MM.1S (cell line): ENCODE measurements at regions not wholly inside any gene's neighbourhood (a gene's known extent, or its start where the extent isn't known, plus 50 kb on each side); places are given as distances from the start of the nearest gene placed in this dataset.

Experiments
- DNase-seq: peaks from one replicate; pipeline ENCODE4 v3.0.0-alpha.2; 2015
- H2AFZ ChIP-seq: fragments of 300-600 bp; sonication (generic); 2 replicates; pipeline ENCODE4 v1.6.0; 2016; ENCODE audit warnings: antibody characterized with exemption, low read length
- H3F3A ChIP-seq: fragments of 300-600 bp; sonication (generic); 2 replicates; pipeline ENCODE4 v1.6.1; 2016; ENCODE audit warnings: mild to moderate bottlenecking, antibody characterized with exemption, low read length, moderate library complexity, mixed read lengths; ENCODE audit not compliant: insufficient read depth
- H3K27ac ChIP-seq: fragments of 300-600 bp; sonication (generic); 2 replicates; pipeline ENCODE4 v1.5.1; 2016; ENCODE audit warnings: mild to moderate bottlenecking, low read length
- H3K27me3 ChIP-seq: fragments of 300-600 bp; sonication (generic); replicated peaks from 2 replicates; pipeline ENCODE4 v1.6.0; 2016; ENCODE audit warnings: low read length; ENCODE audit not compliant: insufficient read depth
- H3K36me3 ChIP-seq: fragments of 300-600 bp; sonication (generic); replicated peaks from 2 replicates; pipeline ENCODE4 v1.6.1; 2016; ENCODE audit warnings: mild to moderate bottlenecking, low read length, mixed read lengths; ENCODE audit not compliant: insufficient read depth
- H3K4me1 ChIP-seq: fragments of 300-600 bp; sonication (generic); 2 replicates; pipeline ENCODE4 v1.6.1; 2016; ENCODE audit warnings: low read length, mixed read lengths
- H3K4me2 ChIP-seq: fragments of 300-600 bp; sonication (generic); 2 replicates; pipeline ENCODE4 v1.6.0; 2016; ENCODE audit warnings: low read depth, low read length
- H3K4me3 ChIP-seq: fragments of 300-600 bp; sonication (generic); 2 replicates; pipeline ENCODE4 v1.5.1; 2016; ENCODE audit warnings: low read length, mixed read lengths
- H3K79me2 ChIP-seq: fragments of 300-600 bp; sonication (generic); 2 replicates; pipeline ENCODE4 v1.6.1; 2016; ENCODE audit warnings: mixed run types, low read length, mixed read lengths
- H3K9ac ChIP-seq: fragments of 300-600 bp; sonication (generic); 2 replicates; pipeline ENCODE4 v1.6.1; 2016; ENCODE audit warnings: low read length, mixed read lengths
- H3K9me2 ChIP-seq: fragments of 300-600 bp; sonication (generic); replicated peaks from 2 replicates; pipeline ENCODE4 v1.6.1; 2016; ENCODE audit warnings: mild to moderate bottlenecking, low read length, mixed read lengths; ENCODE audit not compliant: insufficient read depth
- H3K9me3 ChIP-seq: fragments of 300-600 bp; sonication (generic); replicated peaks from 2 replicates; pipeline ENCODE4 v1.6.1; 2016; ENCODE audit warnings: mild to moderate bottlenecking, low read length, mixed read lengths; ENCODE audit not compliant: insufficient read depth
- H4K20me1 ChIP-seq: fragments of 300-600 bp; sonication (generic); 2 replicates; pipeline ENCODE4 v1.6.1; 2016; ENCODE audit warnings: mild to moderate bottlenecking, low read length, moderate library complexity, mixed read lengths; ENCODE audit not compliant: insufficient read depth
- CTCF ChIP-seq: fragments of 300-600 bp; sonication (generic); IDR thresholded peaks from 2 replicates; pipeline ENCODE4 v1.5.1; 2016; ENCODE audit warnings: antibody characterized with exemption, low read length, mixed read lengths
- EZH2 ChIP-seq: fragments of 300-600 bp; sonication (generic); optimal IDR thresholded peaks from 2 replicates; pipeline ENCODE3; 2017; ENCODE audit warnings: low read depth, mild to moderate bottlenecking, antibody characterized with exemption, low read length, mixed read lengths
- EZH2phosphoT487 ChIP-seq: fragments of 300-600 bp; sonication (generic); IDR thresholded peaks from 2 replicates; pipeline ENCODE4 v1.6.1; 2018; ENCODE audit warnings: antibody characterized with exemption, low read length

- no peaks in the 10 kb centered on the region for H3K9me3 ChIP-seq
- TF ChIP-seq EZH2phosphoT487 (no peak), CTCF (no peak), EZH2 (no peak)
- H3K27ac ChIP-seq: no peak overlapping the region
- no peaks in the 10 kb centered on the region for H3K27me3 ChIP-seq
- H3K4me1 ChIP-seq: no peaks in the 10 kb centered on the region
- H3K36me3 ChIP-seq: no peaks in the 10 kb centered on the region
- no peaks in the 10 kb centered on the region for H3K79me2 ChIP-seq
- H3F3A ChIP-seq: no peaks in the 10 kb centered on the region
- no peaks in the 10 kb centered on the region for H3K9me2 ChIP-seq
- no peak overlapping the region for H3K4me3 ChIP-seq
- H3K9ac ChIP-seq: no peak overlapping the region
- no peak overlapping the region for H2AFZ ChIP-seq
- H4K20me1 ChIP-seq: no peaks in the 10 kb centered on the region
- DNase-seq: no peak
- H3K4me2 ChIP-seq: no peak overlapping the region
Observed at GRCh38 chr2:188645986-188646385, 328.2 kb upstream of the COL3A1 start.

- Histone ChIP-seq H3K4me2 (no peak overlapping the region), H3K36me3 (no peaks in the 10 kb centered on the region), H3F3A (no peaks in the 10 kb centered on the region), H3K79me2 (no peaks in the 10 kb centered on the region), H3K9me2 (no peaks in the 10 kb centered on the region), H2AFZ (no peak overlapping the region), H3K27ac (no peak overlapping the region), H3K4me1 (no peaks in the 10 kb centered on the region), H3K4me3 (no peak overlapping the region), H3K27me3 (no peaks in the 10 kb centered on the region), H3K9ac (no peak overlapping the region), H3K9me3 (no peaks in the 10 kb centered on the region), H4K20me1 (no peaks in the 10 kb centered on the region)
- DNase-seq: no peak
- TF ChIP-seq EZH2: no peak
Observed at GRCh38 chr2:188647430-188648070, 326.6 kb upstream of the COL3A1 start.

GRCh38 chr2:188659656-188660406 is 314.3 kb upstream of the COL3A1 start:
- H3K4me1 ChIP-seq: no peaks in the 10 kb centered on the region
- H3F3A ChIP-seq: no peaks in the 10 kb centered on the region; the same call in 1 of the 2 replicates
- no peaks in the 10 kb centered on the region for H3K36me3 ChIP-seq
- no peaks in the 10 kb centered on the region for H3K9me3 ChIP-seq
- no peak overlapping the region for H3K9ac ChIP-seq
- H4K20me1 ChIP-seq: no peaks in the 10 kb centered on the region
- no peaks in the 10 kb centered on the region for H3K9me2 ChIP-seq
- no peak for DNase-seq
- no peaks in the 10 kb centered on the region for H3K79me2 ChIP-seq
- H3K4me2 ChIP-seq: no peak overlapping the region
- H2AFZ ChIP-seq: no peak overlapping the region
- no peak overlapping the region for H3K4me3 ChIP-seq
- TF ChIP-seq EZH2phosphoT487 (no peak), CTCF (no peak), EZH2 (no peak)
- H3K27me3 ChIP-seq: no peaks in the 10 kb centered on the region
- H3K27ac ChIP-seq: no peak overlapping the region

GRCh38 chr2:188663301-188663700 is 310.9 kb upstream of the COL3A1 start:
- no peaks in the 10 kb centered on the region; the same call in 1 of the 2 replicates for H3F3A ChIP-seq
- H3K4me2 ChIP-seq: no peak overlapping the region
- TF ChIP-seq CTCF (no peak), EZH2 (no peak), EZH2phosphoT487 (no peak)
- H3K36me3 ChIP-seq: no peaks in the 10 kb centered on the region
- no peaks in the 10 kb centered on the region for H3K9me2 ChIP-seq
- H3K9ac ChIP-seq: no peak overlapping the region
- peak; percentile 11 for DNase-seq
- no peak overlapping the region for H2AFZ ChIP-seq
- H3K4me1 ChIP-seq: no peaks in the 10 kb centered on the region
- H4K20me1 ChIP-seq: no peaks in the 10 kb centered on the region
- no peaks in the 10 kb centered on the region for H3K79me2 ChIP-seq
- H3K9me3 ChIP-seq: no peaks in the 10 kb centered on the region
- no peak overlapping the region for H3K4me3 ChIP-seq
- no peaks in the 10 kb centered on the region for H3K27me3 ChIP-seq
- H3K27ac ChIP-seq: no peak overlapping the region
